Brain microvascular endothelial cell (primary cell): ENCODE measurements at regions not wholly inside any gene's neighbourhood (a gene's known extent, or its start where the extent isn't known, plus 50 kb on each side); places are given as distances from the start of the nearest gene placed in this dataset.
"Not testable (repeated sequence)": the region's sequence is repeated elsewhere in the genome, so short reads cannot be mapped to it uniquely, and the experiment has no call there.

Source experiments
- DNase-seq: peaks from one replicate; pipeline ENCODE4 v3.0.0-alpha.2; 2020
- H3K27ac ChIP-seq: fragments of 250-450 bp; sonication (Bioruptor Pico); 2 replicates; pipeline ENCODE4 v1.5.1; 2020; ENCODE audit warnings: mild to moderate bottlenecking, moderate library complexity
- H3K27me3 ChIP-seq: fragments of 250-450 bp; sonication (Bioruptor Pico); replicated peaks from 2 replicates; pipeline ENCODE4 v1.5.1; 2020; ENCODE audit warnings: mild to moderate bottlenecking
- H3K36me3 ChIP-seq: fragments of 250-450 bp; sonication (Bioruptor Pico); replicated peaks from 2 replicates; pipeline ENCODE4 v1.5.1; 2020; ENCODE audit warnings: mild to moderate bottlenecking
- H3K4me3 ChIP-seq: 2 replicates; pipeline ENCODE4 v1.5.1; 2011; ENCODE audit warnings: low read depth, mild to moderate bottlenecking, control low read depth, low read length, moderate library complexity
- CTCF ChIP-seq: IDR thresholded peaks from 2 replicates; pipeline ENCODE4 v1.5.1; 2011; ENCODE audit warnings: low read depth, mild to moderate bottlenecking, moderate library complexity, low read length, control low read depth, inconsistent platforms; ENCODE audit errors: missing control alignments
- in situ Hi-C: cut with HindIII; loops from 2 replicates; pipeline ENCODE4 v1.10.0; 2017; ENCODE audit warnings: low sequenced_read_pairs, low pct_ligation_motif_present

DNA sequence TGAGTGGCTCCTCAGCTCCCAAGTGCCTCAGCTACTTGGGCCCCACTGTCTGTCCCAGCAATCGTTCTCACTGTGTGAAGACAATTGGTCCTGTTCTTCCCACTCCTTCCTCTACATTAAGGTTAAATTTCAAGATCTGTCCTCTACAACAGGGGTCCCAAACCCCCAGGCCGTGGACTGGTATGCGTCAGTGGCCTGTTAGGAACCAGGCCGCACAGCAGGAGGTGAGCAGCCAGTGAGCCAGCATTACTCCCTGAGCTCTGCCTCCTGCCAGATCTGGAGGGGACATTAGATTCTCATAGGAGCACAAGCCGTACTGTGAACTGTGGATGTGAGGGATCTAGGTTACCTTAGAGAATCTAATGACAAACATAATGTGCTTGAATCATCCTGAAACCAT lies 376.9 kb upstream of the FZD8 start:
- no peak for TF ChIP-seq CTCF
- Histone ChIP-seq H3K4me3 (no peak overlapping the region), H3K27me3 (no peaks in the 10 kb centered on the region), H3K27ac (no peak overlapping the region), H3K36me3 (no peaks in the 10 kb centered on the region)
- in situ Hi-C loops: no loop called here
- DNase-seq: no peak

DNA sequence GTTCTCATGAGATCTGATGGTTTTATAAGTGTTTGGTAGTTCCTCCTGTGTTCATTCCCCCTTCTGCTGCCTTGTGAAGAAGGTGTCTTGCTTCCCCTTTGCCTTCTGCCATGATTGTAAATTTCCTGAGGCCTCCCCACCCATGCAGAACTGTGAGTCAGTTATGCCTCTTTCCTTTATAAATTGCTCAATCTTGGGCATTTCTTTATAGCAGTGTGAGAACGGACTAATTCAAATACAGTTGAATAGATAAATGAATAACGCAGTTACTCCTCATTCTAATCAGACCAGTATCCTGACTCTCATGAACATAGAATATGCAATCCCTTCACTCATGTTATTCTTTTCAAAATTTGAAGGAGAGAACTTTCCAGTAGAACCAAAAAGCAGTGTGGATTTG lies 375.0 kb upstream of the FZD8 start:
- Histone ChIP-seq H3K27me3 (no peaks in the 10 kb centered on the region), H3K36me3 (no peaks in the 10 kb centered on the region), H3K4me3 (no peak overlapping the region), H3K27ac (no peak overlapping the region)
- in situ Hi-C loops: no loop called here
- DNase-seq: no peak
- TF ChIP-seq CTCF: no peak

GRCh38 chr10:36007369-36007768 lies 365.3 kb upstream of the FZD8 start:
- no peak for TF ChIP-seq CTCF
- in situ Hi-C loops: no loop called here
- H3K27ac ChIP-seq: no peak overlapping the region
- H3K4me3 ChIP-seq: no peak overlapping the region
- H3K27me3 ChIP-seq: no peaks in the 10 kb centered on the region
- no peak for DNase-seq
- H3K36me3 ChIP-seq: no peaks in the 10 kb centered on the region

DNA sequence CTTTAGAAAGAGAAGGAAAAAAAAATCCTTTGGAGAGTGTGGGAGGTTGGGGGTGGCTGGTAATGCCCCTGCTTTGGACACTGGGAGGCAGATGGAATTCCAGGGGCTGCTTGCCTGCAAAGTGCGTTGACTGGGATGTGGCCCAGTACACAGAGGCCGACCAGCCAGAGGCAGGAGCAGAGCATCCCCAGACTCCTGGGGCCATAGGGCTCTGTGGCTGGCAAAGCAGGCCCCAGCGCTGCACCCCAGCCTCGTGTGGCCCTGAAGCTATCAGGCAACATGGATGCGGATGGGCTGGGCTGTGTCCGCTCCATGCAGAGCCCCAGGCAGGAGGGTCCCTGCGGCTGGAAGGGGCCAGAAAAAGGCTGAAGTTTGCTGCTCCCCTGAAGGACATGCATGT lies 361.6 kb upstream of the FZD8 start:
- in situ Hi-C loops: no loop called here
- Histone ChIP-seq H3K27me3 (no peaks in the 10 kb centered on the region), H3K4me3 (no peak overlapping the region), H3K36me3 (no peaks in the 10 kb centered on the region), H3K27ac (no peak overlapping the region)
- DNase-seq: no peak
- no peak for TF ChIP-seq CTCF

DNA sequence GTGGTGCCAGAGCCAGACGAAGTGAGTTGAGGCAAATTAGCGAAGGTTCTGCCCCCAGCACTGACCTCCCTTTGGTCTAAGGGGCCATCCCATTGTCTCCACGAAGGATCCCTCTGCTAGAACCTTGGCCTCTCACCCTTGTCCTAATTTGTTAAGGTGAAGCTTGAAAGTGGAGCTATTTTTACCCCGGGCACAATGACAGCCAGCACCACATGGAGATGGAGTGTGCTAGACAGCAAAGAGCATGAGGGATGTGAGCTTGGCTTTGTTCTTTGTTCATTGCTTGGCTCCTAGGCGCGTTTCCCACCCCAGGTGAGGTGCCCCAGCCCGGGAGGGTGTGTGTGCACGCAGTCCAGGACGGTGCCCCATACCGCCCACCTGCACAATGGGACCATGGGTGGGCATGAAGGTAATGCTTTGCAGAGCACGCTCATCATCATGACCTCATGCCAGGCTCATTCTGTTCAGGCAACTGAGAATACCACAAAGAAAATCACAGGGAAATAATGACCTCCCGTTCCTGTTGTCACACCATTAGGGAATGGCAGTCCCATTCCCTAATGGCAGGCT lies 361.0 kb upstream of the FZD8 start:
- DNase-seq: no peak
- H3K27ac ChIP-seq: no peak overlapping the region
- no peak overlapping the region for H3K4me3 ChIP-seq
- no peaks in the 10 kb centered on the region for H3K27me3 ChIP-seq
- in situ Hi-C loops: no loop called here
- H3K36me3 ChIP-seq: no peaks in the 10 kb centered on the region
- no peak for TF ChIP-seq CTCF

DNA sequence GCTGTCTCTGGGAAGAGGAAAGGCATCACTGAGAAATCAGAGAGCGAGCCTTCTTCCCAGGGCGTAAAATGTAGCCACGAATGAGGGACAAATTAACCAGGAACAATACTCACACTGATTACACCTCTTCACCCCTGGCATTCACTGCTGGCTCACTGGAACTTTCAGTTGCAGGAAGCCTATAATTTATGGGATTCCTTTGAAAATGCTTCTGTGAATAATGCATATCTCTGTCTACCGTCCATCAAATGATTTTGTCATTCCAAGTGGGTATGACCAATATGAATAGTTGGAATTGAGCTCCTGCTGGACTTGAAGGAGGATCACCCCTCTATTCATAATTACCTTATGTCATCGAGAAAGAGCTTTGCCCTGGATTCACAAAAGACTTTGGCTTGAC lies 360.3 kb upstream of the FZD8 start:
- in situ Hi-C loops: no loop called here
- no peak for TF ChIP-seq CTCF

DNA sequence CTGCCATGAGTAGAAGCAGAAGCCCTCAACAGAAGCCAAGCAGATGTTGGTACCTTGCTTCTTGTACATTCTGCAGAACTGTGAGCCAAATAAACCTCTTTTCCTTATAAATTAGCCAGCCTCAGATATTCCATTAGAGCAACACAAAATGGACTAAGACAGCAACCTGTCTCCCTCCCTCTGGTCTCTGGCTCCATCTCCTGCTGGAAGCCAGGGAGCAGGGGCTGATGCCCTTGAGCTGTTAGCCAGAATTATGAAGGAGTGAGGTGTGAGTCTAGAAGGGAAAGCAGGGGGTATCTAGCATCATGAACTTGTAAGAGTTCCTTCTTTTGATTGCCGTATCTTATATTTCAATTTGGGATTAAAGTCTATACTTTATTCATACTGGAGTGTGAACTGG lies 358.7 kb upstream of the FZD8 start:
- H3K27me3 ChIP-seq, H3K27ac ChIP-seq, H3K36me3 ChIP-seq, DNase-seq, in situ Hi-C loops, H3K4me3 ChIP-seq: not testable (repeated sequence)

More for the DNA sequence above, 360.3 kb upstream of the FZD8 start:
- no peak for DNase-seq
- Histone ChIP-seq H3K27me3 (no peaks in the 10 kb centered on the region), H3K4me3 (no peak overlapping the region), H3K36me3 (no peaks in the 10 kb centered on the region), H3K27ac (no peak overlapping the region)
